Ishikawa (cell line): ENCODE measurements at regions not wholly inside any gene's neighbourhood (a gene's known extent, or its start where the extent isn't known, plus 50 kb on each side); places are given as distances from the start of the nearest gene placed in this dataset.

Source experiments
- CEBPB ChIP-seq: IDR thresholded peaks from 2 replicates; pipeline ENCODE4 v1.6.1; 2012
- CREB1 ChIP-seq: IDR thresholded peaks from 2 replicates; pipeline ENCODE4 v1.6.1; 2012; ENCODE audit warnings: low read depth
- EGR1 ChIP-seq: IDR thresholded peaks from 2 replicates; pipeline ENCODE4 v1.6.1; 2012
- EP300 ChIP-seq: IDR thresholded peaks from 2 replicates; pipeline ENCODE4 v1.6.1; 2012; ENCODE audit warnings: borderline replicate concordance
- FOXM1 ChIP-seq: IDR thresholded peaks from 2 replicates; pipeline ENCODE4 v1.6.1; 2012; ENCODE audit warnings: low read depth, borderline replicate concordance
- NFIC ChIP-seq: IDR thresholded peaks from 2 replicates; pipeline ENCODE4 v1.6.1; 2012
- RAD21 ChIP-seq: IDR thresholded peaks from 2 replicates; pipeline ENCODE4 v1.6.1; 2012; ENCODE audit warnings: low read depth
- TAF1 ChIP-seq: IDR thresholded peaks from 2 replicates; pipeline ENCODE4 v1.6.1; 2012; ENCODE audit warnings: low read depth, mild to moderate bottlenecking
- TCF12 ChIP-seq: IDR thresholded peaks from 2 replicates; pipeline ENCODE4 v1.6.1; 2012; ENCODE audit warnings: low read depth
- TEAD4 ChIP-seq: IDR thresholded peaks from 2 replicates; pipeline ENCODE4 v1.6.1; 2012
- USF1 ChIP-seq: IDR thresholded peaks from 2 replicates; pipeline ENCODE4 v1.6.1; 2012
- YY1 ChIP-seq: IDR thresholded peaks from 2 replicates; pipeline ENCODE4 v1.6.1; 2012; ENCODE audit warnings: low read depth
- ZBTB7A ChIP-seq: IDR thresholded peaks from 2 replicates; pipeline ENCODE4 v1.6.1; 2012; ENCODE audit warnings: low read depth
- TF ChIP-seq, protein P1 (sequence below): IDR thresholded peaks from 2 replicates; pipeline ENCODE4 v1.6.1; 2012; ENCODE audit warnings: low read depth, mild to moderate bottlenecking
- TF ChIP-seq, protein P2 (sequence below): IDR thresholded peaks from 2 replicates; pipeline ENCODE4 v1.6.1; 2012

GRCh38 chr18:8462651-8463185, 146.5 kb upstream of the RAB12 start:
- no peak for TF ChIP-seq EGR1
- TF ChIP-seq RAD21 = no peak
- TF ChIP-seq USF1 = no peak
- TF ChIP-seq ZBTB7A = no peak
- no peak for TF ChIP-seq TEAD4
- no peak for TF ChIP-seq TCF12
- no peak for TF ChIP-seq CEBPB
- TF ChIP-seq, protein P1, sequence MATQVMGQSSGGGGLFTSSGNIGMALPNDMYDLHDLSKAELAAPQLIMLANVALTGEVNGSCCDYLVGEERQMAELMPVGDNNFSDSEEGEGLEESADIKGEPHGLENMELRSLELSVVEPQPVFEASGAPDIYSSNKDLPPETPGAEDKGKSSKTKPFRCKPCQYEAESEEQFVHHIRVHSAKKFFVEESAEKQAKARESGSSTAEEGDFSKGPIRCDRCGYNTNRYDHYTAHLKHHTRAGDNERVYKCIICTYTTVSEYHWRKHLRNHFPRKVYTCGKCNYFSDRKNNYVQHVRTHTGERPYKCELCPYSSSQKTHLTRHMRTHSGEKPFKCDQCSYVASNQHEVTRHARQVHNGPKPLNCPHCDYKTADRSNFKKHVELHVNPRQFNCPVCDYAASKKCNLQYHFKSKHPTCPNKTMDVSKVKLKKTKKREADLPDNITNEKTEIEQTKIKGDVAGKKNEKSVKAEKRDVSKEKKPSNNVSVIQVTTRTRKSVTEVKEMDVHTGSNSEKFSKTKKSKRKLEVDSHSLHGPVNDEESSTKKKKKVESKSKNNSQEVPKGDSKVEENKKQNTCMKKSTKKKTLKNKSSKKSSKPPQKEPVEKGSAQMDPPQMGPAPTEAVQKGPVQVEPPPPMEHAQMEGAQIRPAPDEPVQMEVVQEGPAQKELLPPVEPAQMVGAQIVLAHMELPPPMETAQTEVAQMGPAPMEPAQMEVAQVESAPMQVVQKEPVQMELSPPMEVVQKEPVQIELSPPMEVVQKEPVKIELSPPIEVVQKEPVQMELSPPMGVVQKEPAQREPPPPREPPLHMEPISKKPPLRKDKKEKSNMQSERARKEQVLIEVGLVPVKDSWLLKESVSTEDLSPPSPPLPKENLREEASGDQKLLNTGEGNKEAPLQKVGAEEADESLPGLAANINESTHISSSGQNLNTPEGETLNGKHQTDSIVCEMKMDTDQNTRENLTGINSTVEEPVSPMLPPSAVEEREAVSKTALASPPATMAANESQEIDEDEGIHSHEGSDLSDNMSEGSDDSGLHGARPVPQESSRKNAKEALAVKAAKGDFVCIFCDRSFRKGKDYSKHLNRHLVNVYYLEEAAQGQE = no peak
- TF ChIP-seq NFIC = no peak

DNA sequence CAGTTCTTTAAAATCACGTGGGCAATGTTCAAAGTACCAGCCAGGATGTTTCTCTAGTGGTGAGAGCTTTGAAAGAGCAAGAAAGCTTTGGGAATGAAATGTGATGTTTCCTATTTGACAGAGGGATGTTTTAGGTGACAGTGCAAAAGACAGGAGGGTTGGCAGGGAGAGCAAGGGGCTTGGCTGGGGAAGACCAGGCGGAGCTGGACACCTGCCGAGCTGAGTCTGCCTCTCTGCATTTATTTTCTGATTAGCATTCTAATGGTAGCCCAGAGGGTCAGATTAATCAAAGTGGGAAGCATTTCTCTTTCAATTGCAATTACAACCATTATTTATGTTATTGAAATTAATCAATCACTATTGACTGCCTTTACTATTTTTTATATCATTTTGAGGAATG, 145.4 kb upstream of the RAB12 start:
- TF ChIP-seq EP300 = no peak
- TF ChIP-seq, protein P1 = no peak
- TF ChIP-seq CREB1 = no peak
- TF ChIP-seq EGR1 = no peak
- TF ChIP-seq RAD21 = no peak
- no peak for TF ChIP-seq NFIC
- TF ChIP-seq TEAD4 = no peak
- no peak for TF ChIP-seq ZBTB7A
- no peak for TF ChIP-seq USF1
- TF ChIP-seq TAF1 = no peak
- no peak for TF ChIP-seq TCF12
- TF ChIP-seq, protein P2, sequence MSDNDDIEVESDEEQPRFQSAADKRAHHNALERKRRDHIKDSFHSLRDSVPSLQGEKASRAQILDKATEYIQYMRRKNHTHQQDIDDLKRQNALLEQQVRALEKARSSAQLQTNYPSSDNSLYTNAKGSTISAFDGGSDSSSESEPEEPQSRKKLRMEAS = no peak
- no peak for TF ChIP-seq YY1
- TF ChIP-seq CEBPB = no peak
- TF ChIP-seq FOXM1 = no peak

DNA sequence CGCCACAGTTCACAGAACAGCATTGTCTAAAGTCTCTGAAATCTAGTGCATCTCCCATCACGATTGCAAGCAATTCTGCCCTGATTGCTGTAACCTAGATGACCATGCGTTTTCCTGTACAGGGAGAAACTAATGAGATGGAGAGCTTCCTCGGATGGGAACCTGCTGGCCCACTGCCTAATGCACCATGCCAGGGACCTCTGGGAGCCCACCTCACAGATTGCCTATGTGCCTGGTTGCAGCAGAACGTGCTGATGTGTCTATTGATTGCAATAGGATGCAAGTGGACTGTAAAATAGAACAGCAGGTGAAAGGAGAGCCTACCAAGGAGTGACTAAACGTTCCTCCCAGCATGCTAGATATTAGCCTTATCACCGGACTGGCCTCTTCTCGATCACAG, 141.0 kb upstream of the RAB12 start:
- no peak for TF ChIP-seq CEBPB
- no peak for TF ChIP-seq TCF12
- TF ChIP-seq ZBTB7A = no peak
- TF ChIP-seq, protein P2 = no peak
- no peak for TF ChIP-seq YY1
- TF ChIP-seq TAF1 = no peak
- no peak for TF ChIP-seq TEAD4
- TF ChIP-seq RAD21 = no peak
- TF ChIP-seq EP300 = no peak
- no peak for TF ChIP-seq USF1
- TF ChIP-seq, protein P1 = no peak
- TF ChIP-seq FOXM1 = no peak
- TF ChIP-seq CREB1 = no peak
- no peak for TF ChIP-seq NFIC
- TF ChIP-seq EGR1 = no peak

DNA sequence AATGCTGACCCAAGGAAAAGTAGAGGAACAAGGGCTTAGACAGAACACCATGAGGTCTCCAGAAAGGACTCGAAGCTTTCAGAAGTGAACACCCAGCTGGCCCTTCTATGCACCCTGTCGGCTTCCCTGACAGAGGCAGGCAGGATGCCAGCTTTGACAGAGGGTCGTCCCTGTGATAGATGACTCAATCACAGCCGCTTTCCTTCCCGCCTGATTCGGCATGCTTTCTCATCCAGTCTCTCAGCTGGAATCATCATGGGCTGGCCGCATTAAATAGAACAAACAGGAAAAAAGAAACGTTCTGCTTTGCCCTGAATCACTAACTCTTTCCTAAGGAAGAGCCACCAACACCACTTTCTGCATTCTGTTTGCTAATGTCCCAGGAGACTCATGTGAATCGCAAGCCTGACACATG, 140.3 kb upstream of the RAB12 start:
- TF ChIP-seq CREB1 (no peak), USF1 (no peak)
- TF ChIP-seq, protein P2 = no peak
